ENCODE measurements at regions not wholly inside any gene's neighbourhood (a gene's known extent, or its start where the extent isn't known, plus 50 kb on each side); places are given as distances from the start of the nearest gene placed in this dataset.

GRCh38 chr16:13628156-13628555 lies 291.8 kb upstream of the ERCC4 start:
- CTCF ChIA-PET (ENCODE audit: low intra/inter-chr PET ratio), result no interaction called here
- Histone ChIP-seq H3K4me1 (replicated peaks in 1 of 2; ENCODE audit: control insufficient read depth in 2 of 2, insufficient read depth in 2 of 2, low read length in 2 of 2) (no peaks in the 10 kb centered on the region), H4K20me1 (replicated peaks; ENCODE audit: control insufficient read depth, insufficient read depth, low read length) (no peaks in the 10 kb centered on the region), H3K9ac (ENCODE audit: insufficient read depth in 1 of 2, low read depth in 2 of 2, low read length in 2 of 2) (no peak overlapping the region), H3K9me1 (ENCODE audit: control insufficient read depth, insufficient read depth, low read length) (peaks cover 2% of the 10 kb centered on the region), H3K36me3 (ENCODE audit: control insufficient read depth, insufficient read depth, low read length) (no peaks in the 10 kb centered on the region), H2AFZ (ENCODE audit: low read depth, low read length) (no peak overlapping the region), H3K79me2 (ENCODE audit: control insufficient read depth, insufficient read depth, low read length) (no peaks in the 10 kb centered on the region), H3K27ac (ENCODE audit: extremely low read depth, low read depth, low read length) (no peak overlapping the region), H3K27me3 (ENCODE audit: control insufficient read depth in 2 of 2, insufficient read depth in 2 of 2, low read length in 2 of 2) (peaks cover 0 to 6% of the 10 kb centered on the region in 2 experiments; a peak in 3 of 5 replicates), H3K4me3 (no peak overlapping the region), H3K9me3 (replicated peaks; ENCODE audit: control insufficient read depth, insufficient read depth, low read depth, low read length) (no peaks in the 10 kb centered on the region), H3K4me2 (ENCODE audit: insufficient read depth, low read length) (no peak overlapping the region)
- DNase-seq (ENCODE audit: extremely low read depth in 1 of 4, low spot score in 3 of 4), result no peak
- no peak for ATAC-seq
- WGBS (ENCODE audit: insufficient coverage, low coverage, missing lambda C conversion rate), result 3% methylated on average over 4 of the region's 4 CpGs
- intact Hi-C loops (cut with micrococcal nuclease), result no loop called here
- in situ Hi-C loops (cut with MboI), result no loop called here
- no peak for FAIRE-seq
- POLR2A ChIA-PET, result interaction anchor here (1.0 kb wide), 1 partner anchor 25 kb away, joined by 4 read pairs; no protein-coding TSS in a partner anchor
- BruUV-seq (replicated peaks), result no TSS peak
- TF ChIP-seq SMC3 (conservative IDR thresholded peaks at IDR 0.05; ENCODE audit: insufficient read depth, low read depth, low read length), result no peak
- TF ChIP-seq SAFB (IDR thresholded peaks at IDR 0.05; ENCODE audit: borderline replicate concordance, low read depth, low read length), result no peak
- TF ChIP-seq DLX4 (CRISPR knock-in tag; IDR thresholded peaks at IDR 0.05), result no peak
- TF ChIP-seq ZNF79 (CRISPR knock-in tag; IDR thresholded peaks at IDR 0.05; ENCODE audit: low read depth), result no peak
- TF ChIP-seq ZNF316 (IDR thresholded peaks at IDR 0.05), result no peak
- TF ChIP-seq NFRKB (IDR thresholded peaks at IDR 0.05; ENCODE audit: low read depth), result no peak
- no peak for TF ChIP-seq TAF9B (IDR thresholded peaks at IDR 0.05; ENCODE audit: partially characterized antibody)
- TF ChIP-seq HINFP (tag; conservative IDR thresholded peaks at IDR 0.05; ENCODE audit: low read depth), result no peak
- no peak for TF ChIP-seq PRDM10 (IDR thresholded peaks at IDR 0.05; ENCODE audit: partially characterized antibody)
- TF ChIP-seq HMG20A (CRISPR knock-in tag; conservative IDR thresholded peaks at IDR 0.05), result no peak
- no peak for TF ChIP-seq KDM2B (CRISPR knock-in tag; IDR thresholded peaks at IDR 0.05)
- TF ChIP-seq TCF15 (CRISPR knock-in tag; IDR thresholded peaks at IDR 0.05), result no peak
- no peak for TF ChIP-seq MYC (IDR thresholded peaks at IDR 0.05; ENCODE audit: low read depth, low read length)
- TF ChIP-seq MYC (CRISPR knock-in tag; IDR thresholded peaks at IDR 0.05; ENCODE audit: borderline replicate concordance, low read depth), result no peak
- no peak for TF ChIP-seq MTA3 (IDR thresholded peaks at IDR 0.05; ENCODE audit: borderline replicate concordance)
- no peak for TF ChIP-seq GATAD2A (IDR thresholded peaks at IDR 0.05)
- TF ChIP-seq CBFA2T2 (conservative IDR thresholded peaks at IDR 0.05), result no peak
- TF ChIP-seq NCOA2 (IDR thresholded peaks at IDR 0.05; ENCODE audit: partially characterized antibody in 2 of 2), result no peak
